Endothelial cell of umbilical vein (primary cell): ENCODE measurements at regions not wholly inside any gene's neighbourhood (a gene's known extent, or its start where the extent isn't known, plus 50 kb on each side); places are given as distances from the start of the nearest gene placed in this dataset.

ENCODE experiments used
- BruUV-seq: library from RNA; stranded (reverse); fragments of 400-500 nt; replicated peaks from 2 replicates; lab custom pipeline; 2021; lab: Mats Ljungman, UMichigan
- CTCF ChIA-PET: fragments of 300-600, 350-600 bp; sonication (Branson Sonifier 250); formaldehyde crosslinking; loops from one replicate; lab custom pipeline; 2021; ENCODE audit warnings: antibody characterized with exemption, inconsistent platforms; lab: Charles Lee
- POLR2A ChIA-PET: fragments of 300-600, 350-600 bp; sonication (Branson Sonifier 250); formaldehyde crosslinking; loops from one replicate; lab custom pipeline; 2021; ENCODE audit warnings: antibody characterized with exemption, inconsistent platforms; lab: Charles Lee
- DNase-seq: peaks from one replicate; pipeline ENCODE4 v3.0.0-alpha.2; 2011; ENCODE audit warnings: low read depth, low spot score
- FAIRE-seq: peaks from 2 replicates; lab custom pipeline; 2011; peaks lifted over from hg19 to GRCh38; lab: Jason Lieb, UNC
- H2AFZ ChIP-seq: 2 replicates; pipeline ENCODE4 v1.6.0; 2012; ENCODE audit warnings: low read depth, low read length, control low read depth, inconsistent platforms
- H3K27ac ChIP-seq: 2 replicates; pipeline ENCODE4 v1.5.1; 2011; ENCODE audit warnings: low read depth, mild to moderate bottlenecking, control low read depth, low read length, moderate library complexity; ENCODE audit not compliant: insufficient read depth
- H3K27me3 ChIP-seq, 2 experiments: 2 replicates each; pipeline versions ENCODE4 v1.6.0 to v1.6.1; 2011; ENCODE audit warnings: low read length in 2 of 2, mixed read lengths in 1 of 2; ENCODE audit not compliant: control insufficient read depth in 2 of 2, insufficient read depth in 2 of 2
- H3K36me3 ChIP-seq, 2 experiments: 2 replicates in 1 of 2; 3 replicates in 1 of 2; pipeline ENCODE4 v1.5.1; 2011; ENCODE audit warnings: low read length in 2 of 2, mild to moderate bottlenecking in 1 of 2, moderate library complexity in 1 of 2; ENCODE audit not compliant: control insufficient read depth in 2 of 2, insufficient read depth in 2 of 2; ENCODE audit errors: extremely low read depth in 1 of 2
- H3K4me1 ChIP-seq: 3 replicates; pipeline ENCODE4 v1.5.1; 2011; ENCODE audit warnings: mild to moderate bottlenecking, low read length; ENCODE audit not compliant: control insufficient read depth, insufficient read depth; ENCODE audit errors: extremely low read depth
- H3K4me2 ChIP-seq: 2 replicates; pipeline ENCODE4 v1.6.1; 2011; ENCODE audit warnings: low read length, control low read depth, mixed read lengths; ENCODE audit not compliant: insufficient read depth
- H3K4me3 ChIP-seq, 3 experiments: fragments of 200-600 bp in 1 of 3; sonication (generic), shearing (Covaris generic) in 1 of 3; replicated peaks in 1 of 3; 2 replicates each; pipeline ENCODE4 v1.5.1; 2011 to 2016; ENCODE audit warnings: control low read depth in 3 of 3, low read length in 3 of 3, mild to moderate bottlenecking in 2 of 3, inconsistent platforms in 1 of 3, low read depth in 1 of 3, moderate library complexity in 1 of 3; ENCODE audit not compliant: insufficient read depth in 1 of 3
- H3K79me2 ChIP-seq: 2 replicates; pipeline ENCODE4 v1.6.0; 2012; ENCODE audit warnings: low read length, inconsistent platforms; ENCODE audit not compliant: control insufficient read depth, insufficient read depth
- H3K9ac ChIP-seq: replicated peaks from 2 replicates; pipeline ENCODE3; 2011; ENCODE audit warnings: low read length, control low read depth; ENCODE audit not compliant: insufficient read depth; ENCODE audit errors: extremely low read depth
- H3K9me1 ChIP-seq: replicated peaks from 3 replicates; pipeline ENCODE4 v1.6.0; 2011; ENCODE audit warnings: mild to moderate bottlenecking, low read length; ENCODE audit not compliant: control insufficient read depth, insufficient read depth; ENCODE audit errors: extremely low read depth
- H3K9me3 ChIP-seq: replicated peaks from 2 replicates; pipeline ENCODE4 v1.5.1; 2012; ENCODE audit warnings: low read length, inconsistent platforms; ENCODE audit not compliant: control insufficient read depth, insufficient read depth
- H4K20me1 ChIP-seq: replicated peaks from 2 replicates; pipeline ENCODE3; 2011; ENCODE audit warnings: mild to moderate bottlenecking, low read length; ENCODE audit not compliant: control insufficient read depth, insufficient read depth; ENCODE audit errors: extremely low read depth
- CTCF ChIP-seq, 2 donors: IDR thresholded peaks; 1 replicate in 1 of 2; 2 replicates in 1 of 2; pipeline ENCODE4 v1.5.1; 2011; ENCODE audit warnings: low read length in 2 of 2, mild to moderate bottlenecking in 2 of 2, moderate library complexity in 2 of 2, control low read depth in 1 of 2, inconsistent platforms in 1 of 2, low read depth in 1 of 2; ENCODE audit not compliant: insufficient read depth in 1 of 2; ENCODE audit errors: extremely low read depth in 1 of 2
- EZH2 ChIP-seq: IDR thresholded peaks from 2 replicates; pipeline ENCODE4 v1.6.1; 2012; ENCODE audit warnings: borderline replicate concordance, low read depth, mild to moderate bottlenecking, moderate library complexity, low read length, inconsistent platforms; ENCODE audit not compliant: severe bottlenecking
- FOS ChIP-seq: IDR thresholded peaks from 2 replicates; pipeline ENCODE4 v1.6.1; 2011; ENCODE audit warnings: mild to moderate bottlenecking, low read length, moderate library complexity, borderline replicate concordance; ENCODE audit not compliant: insufficient read depth
- GATA2 ChIP-seq: IDR thresholded peaks from 2 replicates; pipeline ENCODE4 v1.7.0; 2011; ENCODE audit warnings: low read depth, mild to moderate bottlenecking, moderate library complexity, mixed read lengths, low read length; ENCODE audit not compliant: insufficient read length, insufficient read depth
- JUN ChIP-seq: IDR thresholded peaks from 2 replicates; pipeline ENCODE4 v1.6.1; 2011; ENCODE audit warnings: borderline replicate concordance, low read depth; ENCODE audit not compliant: insufficient read length, insufficient read depth
- MAX ChIP-seq: IDR thresholded peaks from 2 replicates; pipeline ENCODE4 v1.6.1; 2011; ENCODE audit not compliant: insufficient read depth, insufficient read length
- MYC ChIP-seq: IDR thresholded peaks from one replicate; pipeline ENCODE4 v1.6.1; 2011; ENCODE audit warnings: mild to moderate bottlenecking, low read depth, low read length
- POLR2A ChIP-seq: IDR thresholded peaks from 2 replicates; pipeline ENCODE4 v1.6.1; 2012; ENCODE audit warnings: low read depth, mild to moderate bottlenecking, control low read depth, low read length
- POLR2AphosphoS5 ChIP-seq: IDR thresholded peaks from 2 replicates; pipeline ENCODE4 v1.6.1; 2012; ENCODE audit warnings: low read depth, mild to moderate bottlenecking, control low read depth, low read length, moderate library complexity; ENCODE audit not compliant: insufficient read depth
- dilution Hi-C: fragments of 300-500 bp; cut with MboI; formaldehyde crosslinking; loops from one replicate; pipeline ENCODE4 v1.15.0; 2019; ENCODE audit warnings: low sequenced_read_pairs; ENCODE audit not compliant: extremely low pct_ligation_motif_present
- intact Hi-C: fragments of 100-400 bp; cut with micrococcal nuclease; formaldehyde crosslinking; loops from one replicate; pipeline ENCODE4 v1.10.0; 2022

- dilution Hi-C loops (no loop called here), intact Hi-C loops (no loop called here)
- Histone ChIP-seq H3K4me1 (no peaks in the 10 kb centered on the region), H4K20me1 (no peaks in the 10 kb centered on the region), H3K9ac (no peak overlapping the region), H3K27ac (no peak overlapping the region), H2AFZ (no peak overlapping the region), H3K36me3 (no peaks in the 10 kb centered on the region), H3K79me2 (no peaks in the 10 kb centered on the region), H3K27me3 (no peaks in the 10 kb centered on the region), H3K9me3 (no peaks in the 10 kb centered on the region), H3K4me3 (no peak overlapping the region), H3K4me2 (no peak overlapping the region), H3K9me1 (no peaks in the 10 kb centered on the region)
- TF ChIP-seq GATA2 (no peak), MYC (no peak), POLR2A (no peak), POLR2AphosphoS5 (no peak), CTCF (IDR thresholded peaks at IDR 0.05; ENCODE audit: extremely low read depth in 1 of 2, insufficient read depth in 1 of 2, low read depth in 1 of 2, low read length in 2 of 2) (no peak), JUN (no peak), EZH2 (no peak), FOS (no peak), MAX (no peak)
- DNase-seq (no peak), FAIRE-seq (no peak)
- CTCF ChIA-PET, result interaction anchor here (0.7 kb wide), 1 partner anchor 384 kb away, joined by 4 read pairs; no protein-coding TSS in a partner anchor
- POLR2A ChIA-PET, result no interaction called here
- no TSS peak for BruUV-seq
Observed at GRCh38 chr6:155974359-155974758, 518.7 kb upstream of the NOX3 start.
